GM04503 (cell line): ENCODE measurements at regions not wholly inside any gene's neighbourhood (a gene's known extent, or its start where the extent isn't known, plus 50 kb on each side); places are given as distances from the start of the nearest gene placed in this dataset.
"Not testable (repeated sequence)": the region's sequence is repeated elsewhere in the genome, so short reads cannot be mapped to it uniquely, and the experiment has no call there.

Source experiments
- DNase-seq: peaks from one replicate; pipeline ENCODE4 v3.0.0-alpha.2; 2012; ENCODE audit warnings: low read depth

GRCh38 chr5:115439042-115439441, 105.5 kb downstream of the FEM1C start:
- DNase-seq = peak; percentile 68

- no peak for DNase-seq
These were observed 108.5 kb downstream of the FEM1C start for GRCh38 chr5:115435778-115436712.

- no peak for DNase-seq
These were observed 109.4 kb downstream of the FEM1C start for GRCh38 chr5:115435065-115435777.

- DNase-seq = no peak
These were observed 110.7 kb downstream of the FEM1C start for GRCh38 chr5:115433918-115434317.

GRCh38 chr5:115432691-115433090, 111.9 kb downstream of the FEM1C start:
- DNase-seq = no peak

GRCh38 chr5:115431116-115431515, 113.5 kb downstream of the FEM1C start:
- no peak for DNase-seq

GRCh38 chr5:115430374-115430773, 114.2 kb downstream of the FEM1C start:
- no peak for DNase-seq

- DNase-seq = no peak
These were observed 115.1 kb downstream of the FEM1C start for GRCh38 chr5:115429345-115429940.

- no peak for DNase-seq
These were observed 115.9 kb downstream of the FEM1C start for GRCh38 chr5:115428676-115429075.

GRCh38 chr5:115428248-115428647, 116.3 kb downstream of the FEM1C start:
- no peak for DNase-seq

- no peak for DNase-seq
These were observed 120.1 kb downstream of the FEM1C start for GRCh38 chr5:115424446-115424845.

- DNase-seq = no peak
These were observed 120.5 kb downstream of the FEM1C start for GRCh38 chr5:115424030-115424429.

- DNase-seq = no peak
These were observed 121.0 kb downstream of the FEM1C start for GRCh38 chr5:115423541-115423940.

GRCh38 chr5:115423051-115423450, 121.5 kb downstream of the FEM1C start:
- no peak for DNase-seq

- DNase-seq = not testable (repeated sequence)
These were observed 123.8 kb downstream of the FEM1C start for GRCh38 chr5:115420812-115421211.

- DNase-seq = peak; percentile 81
These were observed 123.6 kb upstream of the CCDC112 start for GRCh38 chr5:115419846-115420585.

- no peak for DNase-seq
These were observed 122.3 kb upstream of the CCDC112 start for GRCh38 chr5:115418788-115419187.

GRCh38 chr5:115417076-115417475, 120.6 kb upstream of the CCDC112 start:
- no peak for DNase-seq

- no peak for DNase-seq
These were observed 118.7 kb upstream of the CCDC112 start for GRCh38 chr5:115415143-115415491.

GRCh38 chr5:115414406-115415142, 118.1 kb upstream of the CCDC112 start:
- DNase-seq = peak; percentile 77

GRCh38 chr5:115413651-115414050, 117.2 kb upstream of the CCDC112 start:
- DNase-seq = no peak
